Hematopoietic multipotent progenitor cell treated with erythropoietin and hydrocortisone succinate and interleukin-3 and kit ligand, for 15 days (in vitro differentiated cells): ENCODE measurements at regions not wholly inside any gene's neighbourhood (a gene's known extent, or its start where the extent isn't known, plus 50 kb on each side); places are given as distances from the start of the nearest gene placed in this dataset.
"Not testable (repeated sequence)": the region's sequence is repeated elsewhere in the genome, so short reads cannot be mapped to it uniquely, and the experiment has no call there.

Experiments
- DNase-seq: peaks from one replicate; pipeline ENCODE4 v3.0.0-alpha.2; 2015; ENCODE audit warnings: low spot score

DNA sequence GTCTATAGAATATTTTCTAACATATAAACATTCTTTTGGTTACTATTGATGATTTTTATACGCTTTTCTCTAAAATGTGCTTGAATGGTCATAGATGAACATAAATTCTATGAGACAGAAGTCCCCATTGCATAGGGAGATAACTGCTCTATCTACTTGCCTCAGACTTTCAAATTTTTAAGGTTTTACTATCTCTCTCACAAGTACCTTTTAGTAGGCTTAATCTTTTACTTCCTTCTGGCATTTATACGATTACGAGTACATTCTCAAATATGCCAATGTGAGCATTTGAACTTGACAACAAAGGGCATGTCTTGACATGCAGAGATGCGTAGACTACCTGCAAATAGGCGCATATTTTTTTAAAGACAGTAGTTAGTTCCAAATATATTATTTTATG is 935.9 kb upstream of the LRATD1 start:
- DNase-seq = no peak

DNA sequence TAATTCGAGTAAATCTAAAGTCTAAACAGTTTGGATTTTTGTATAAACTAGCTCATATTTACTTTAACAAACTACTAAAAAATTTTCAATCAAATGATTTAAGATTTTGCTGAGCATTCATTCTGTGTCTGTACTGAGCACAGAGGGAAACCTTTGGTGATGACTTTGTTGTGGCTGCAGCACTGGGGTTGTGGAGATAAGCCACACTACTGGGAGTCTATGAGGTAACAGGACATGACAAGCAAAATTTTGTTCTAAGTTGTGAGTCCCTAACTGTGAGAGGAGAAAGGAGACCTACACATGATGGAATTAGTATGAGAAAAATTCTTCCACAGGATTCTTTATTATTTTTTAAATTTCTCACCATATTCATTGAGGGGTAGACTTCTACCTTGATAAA is 933.7 kb upstream of the LRATD1 start:
- DNase-seq = no peak

DNA sequence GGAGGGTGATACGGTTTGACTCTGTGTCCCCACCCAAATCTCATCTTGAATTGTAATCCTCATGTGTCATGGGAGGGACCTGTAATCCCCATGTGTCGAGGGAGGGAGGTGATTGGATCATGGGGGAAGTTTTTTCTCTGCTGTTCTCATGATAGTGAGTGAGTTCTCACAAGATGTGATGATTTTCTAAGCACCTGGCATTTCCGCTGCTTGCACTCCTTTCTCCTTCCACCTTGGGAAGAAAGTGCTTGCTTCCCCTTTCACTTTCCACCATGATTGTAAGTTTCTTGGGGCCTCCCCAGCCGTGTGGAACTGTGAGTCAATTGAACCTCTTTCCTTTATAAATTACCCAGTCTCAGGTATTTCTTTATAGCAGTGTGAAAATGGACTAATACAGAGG is 932.6 kb upstream of the LRATD1 start:
- not testable (repeated sequence) for DNase-seq

DNA sequence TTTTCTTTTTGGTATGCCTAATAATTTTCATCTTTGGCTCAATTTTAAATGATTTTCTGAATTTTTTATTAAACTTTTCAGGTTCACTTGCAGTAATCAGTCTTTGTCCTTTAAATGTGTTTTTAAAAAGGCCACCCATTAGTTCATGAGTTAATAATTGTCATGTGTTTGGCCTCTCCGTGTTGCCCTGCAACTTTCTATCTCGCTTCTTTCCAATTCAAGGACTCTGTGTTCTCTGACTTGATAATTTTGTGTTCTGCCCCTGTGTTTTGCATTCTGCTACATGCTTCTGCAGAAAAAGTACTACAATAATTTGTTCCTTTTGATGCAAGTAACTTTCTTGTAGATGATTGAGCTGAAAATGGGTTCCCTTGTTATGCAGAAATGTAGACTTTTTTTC is 921.4 kb upstream of the LRATD1 start:
- no peak for DNase-seq

DNA sequence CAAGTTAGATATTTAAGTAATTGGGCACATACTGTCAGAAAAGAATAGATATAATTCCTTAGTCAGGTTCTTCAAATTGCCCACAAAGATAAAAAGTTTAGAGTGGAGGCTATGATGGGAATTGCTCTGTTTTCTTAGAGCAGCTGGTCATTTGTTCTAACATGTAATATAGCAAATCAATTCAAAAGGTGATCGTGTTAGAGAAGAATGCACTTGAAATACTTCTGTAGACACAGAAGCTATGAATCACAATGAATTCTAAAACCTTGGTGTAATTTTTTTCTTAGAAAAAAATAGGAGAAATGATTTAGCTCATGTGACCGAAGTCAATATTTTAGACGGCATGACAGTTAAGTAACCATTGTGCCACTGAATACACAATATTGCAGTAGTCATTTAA is 918.1 kb upstream of the LRATD1 start:
- no peak for DNase-seq

DNA sequence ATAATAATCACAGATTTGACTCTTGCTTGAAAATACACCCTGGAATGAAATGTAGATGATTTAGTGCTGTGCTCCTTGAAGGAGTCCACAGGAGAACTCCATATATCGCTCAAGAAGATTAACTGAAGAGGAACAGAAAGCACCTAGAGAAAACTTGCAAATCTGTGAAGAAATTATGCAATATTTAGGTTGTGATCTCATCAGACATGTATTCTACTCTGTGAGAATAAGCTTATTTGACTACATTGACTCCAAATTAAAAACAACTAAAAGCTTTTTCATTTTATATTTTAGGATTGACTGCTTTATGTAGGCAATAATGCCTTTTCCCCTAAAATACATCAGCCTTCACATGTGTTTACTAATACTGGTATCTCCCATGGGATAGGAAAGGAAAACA is 906.6 kb upstream of the LRATD1 start:
- DNase-seq = no peak

DNA sequence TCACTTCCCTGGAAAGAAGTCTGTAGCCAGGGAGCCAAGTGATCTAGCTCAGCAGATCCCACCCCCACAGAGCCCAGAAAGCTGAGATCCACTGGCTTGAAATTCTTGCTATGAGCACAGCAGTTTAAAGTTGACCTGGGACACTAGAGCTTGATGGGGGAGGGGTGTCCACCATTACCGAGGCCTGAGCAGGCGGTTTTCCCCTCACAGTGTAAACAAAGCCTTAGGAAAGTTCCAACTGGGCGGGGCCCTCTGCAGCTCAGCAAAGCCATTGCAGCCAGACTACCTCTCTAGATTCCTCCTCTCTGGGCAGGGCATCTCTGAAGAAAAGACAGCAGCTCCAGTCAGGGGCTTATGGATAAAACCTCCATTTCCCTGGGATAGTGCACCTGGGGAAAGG is 887.2 kb upstream of the LRATD1 start:
- no peak for DNase-seq

DNA sequence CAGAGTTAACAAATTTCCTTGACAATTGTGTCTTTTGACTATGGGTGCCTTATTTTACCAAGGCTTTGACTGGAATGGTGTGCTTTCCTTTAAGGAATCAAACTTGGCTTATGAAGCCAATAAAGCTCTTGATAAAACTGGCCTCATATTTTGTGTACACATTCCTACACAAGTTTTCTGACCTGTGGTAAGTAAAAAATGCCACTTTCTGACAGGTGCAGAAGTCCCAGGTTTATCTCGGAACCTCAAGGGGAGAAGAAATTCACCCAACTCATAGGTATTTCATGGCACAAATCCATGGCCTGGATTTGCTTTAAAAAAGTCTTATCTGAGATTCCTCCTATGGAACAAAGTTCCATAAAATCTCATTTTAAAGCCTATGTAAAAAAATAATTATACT is 880.6 kb upstream of the LRATD1 start:
- no peak for DNase-seq

DNA sequence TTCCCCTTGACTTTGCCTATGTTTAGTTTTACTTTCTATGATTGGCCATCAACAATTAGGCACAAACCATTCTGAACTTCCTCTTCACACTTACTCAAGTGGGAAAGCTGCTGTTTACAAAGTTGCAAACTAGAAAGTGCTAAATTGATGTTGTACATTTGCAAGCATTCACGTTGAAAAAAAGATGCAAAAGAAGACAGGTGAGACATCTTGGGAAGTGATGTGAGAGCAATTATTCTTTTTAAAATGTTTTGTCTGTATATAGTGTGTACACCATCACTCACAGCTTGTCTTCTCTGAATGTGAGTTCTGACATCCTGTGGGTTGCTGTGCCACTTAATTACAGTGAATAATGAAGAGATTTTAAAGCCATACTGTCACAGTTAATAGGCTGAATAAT is 874.1 kb upstream of the LRATD1 start:
- DNase-seq = no peak

DNA sequence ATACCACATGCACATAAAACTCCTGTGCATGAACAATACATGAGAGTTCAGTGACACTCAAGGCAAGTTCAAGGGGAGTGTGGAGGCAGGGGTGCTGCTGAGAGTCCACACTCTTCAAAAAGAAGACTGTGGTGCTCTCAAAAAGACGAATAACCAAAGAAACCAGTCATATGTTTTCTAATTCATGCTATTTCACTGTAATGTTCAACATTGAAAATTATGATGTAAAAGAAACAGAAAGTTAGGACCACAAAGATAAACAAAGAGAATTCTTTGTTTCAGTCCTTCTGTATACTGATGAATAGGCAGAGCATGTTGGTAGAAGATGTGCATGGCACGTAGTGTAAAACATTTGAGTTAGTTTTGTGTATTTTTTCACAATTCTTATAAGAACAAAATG is 864.2 kb upstream of the LRATD1 start:
- no peak for DNase-seq

DNA sequence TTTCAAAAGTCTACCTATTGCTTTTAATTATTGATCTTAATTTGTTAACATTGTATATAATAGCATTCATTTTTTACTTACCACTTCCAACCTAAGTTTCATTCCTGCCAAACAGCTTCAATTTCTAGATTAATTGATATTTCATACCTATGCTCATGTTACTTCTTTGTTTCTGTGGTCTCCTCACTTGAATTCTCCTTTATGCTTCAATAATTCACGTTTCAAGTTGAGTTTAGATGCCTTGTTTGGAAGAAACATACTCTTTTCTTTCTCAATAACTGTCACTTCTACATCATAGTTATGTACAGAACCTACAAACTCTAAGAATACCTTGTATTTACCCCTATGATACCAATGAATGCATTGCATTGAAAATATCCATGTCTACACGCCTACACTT is 862.2 kb upstream of the LRATD1 start:
- no peak for DNase-seq

DNA sequence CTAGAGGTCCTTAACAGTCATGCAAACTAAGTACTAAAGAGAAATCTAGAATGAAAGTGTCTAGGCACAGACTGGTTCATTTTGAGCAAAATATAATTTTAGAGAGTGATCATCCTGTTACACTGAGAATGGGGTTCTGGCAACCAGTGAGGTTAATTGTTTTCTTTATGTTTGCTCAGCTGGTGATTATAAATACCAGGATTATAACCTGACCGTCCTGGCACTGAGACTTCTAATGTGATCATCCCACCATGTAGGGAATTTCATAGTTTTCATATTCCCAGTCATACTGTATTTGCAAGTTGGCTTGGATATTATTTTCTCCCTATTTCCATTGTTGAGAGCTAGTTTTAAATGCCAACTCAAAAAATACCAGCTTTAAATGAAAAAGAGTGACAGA is 852.5 kb upstream of the LRATD1 start:
- DNase-seq = no peak

DNA sequence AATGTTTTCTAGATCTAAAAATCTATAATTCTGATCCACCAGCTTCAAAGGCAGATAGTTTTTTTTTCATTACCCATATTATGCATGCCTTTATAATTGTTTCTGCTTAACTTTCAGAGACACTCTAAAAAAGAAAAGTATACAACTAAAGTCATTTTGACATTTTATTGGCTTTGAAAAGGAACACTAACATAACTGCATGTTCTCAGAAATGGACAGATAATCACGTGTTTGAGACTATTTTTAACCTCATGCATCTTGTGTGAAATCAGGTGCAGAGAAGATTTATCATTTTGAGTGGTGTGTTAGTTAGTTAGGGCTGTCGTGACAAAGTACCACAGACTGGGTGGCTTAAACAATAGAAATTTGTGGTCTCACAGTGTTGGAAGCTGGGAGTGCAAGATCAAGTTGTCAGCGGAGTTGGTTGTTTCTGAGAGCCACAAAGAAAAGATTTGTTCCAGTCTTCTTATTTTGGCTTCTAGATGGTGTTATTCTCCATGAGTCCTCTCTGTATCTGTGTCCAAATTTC is 841.4 kb upstream of the LRATD1 start:
- no peak for DNase-seq

DNA sequence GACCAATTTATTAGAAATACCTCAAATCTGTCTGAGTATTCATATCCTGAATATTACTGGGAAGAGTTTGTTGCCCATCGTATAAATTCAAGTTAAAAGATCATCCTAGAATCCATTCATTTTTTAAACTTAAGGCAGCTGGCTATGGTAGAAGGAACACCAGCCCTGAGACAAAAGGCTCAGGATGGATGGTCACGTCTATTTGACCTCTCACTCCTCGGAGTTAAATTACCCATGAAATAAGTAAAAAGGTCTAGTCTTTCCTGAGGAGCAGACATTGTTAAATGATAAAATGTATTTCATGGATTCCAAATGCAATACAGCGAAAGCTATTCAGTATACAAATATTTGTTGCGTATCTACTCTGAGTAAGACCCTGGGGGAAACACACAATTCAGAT is 826.0 kb upstream of the LRATD1 start:
- DNase-seq = no peak

DNA sequence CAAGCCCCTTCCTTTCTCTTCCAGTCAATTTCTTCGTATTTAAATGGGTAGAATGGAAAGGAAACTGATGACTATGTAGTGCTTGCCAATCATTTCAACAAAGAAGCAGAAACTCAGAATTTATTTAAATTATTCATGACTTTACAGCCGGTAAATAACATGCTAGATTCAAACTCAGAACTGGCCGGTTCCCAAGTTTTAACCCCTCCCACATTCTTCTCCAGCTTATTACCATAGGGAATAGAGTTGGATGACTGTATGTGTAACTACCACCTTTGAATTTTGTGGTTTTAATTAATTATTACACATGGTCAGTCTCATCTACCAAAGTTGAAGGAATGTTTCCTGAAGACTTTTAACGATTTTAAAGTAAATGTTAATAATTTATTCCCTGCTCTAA is 819.3 kb upstream of the LRATD1 start:
- DNase-seq = no peak

DNA sequence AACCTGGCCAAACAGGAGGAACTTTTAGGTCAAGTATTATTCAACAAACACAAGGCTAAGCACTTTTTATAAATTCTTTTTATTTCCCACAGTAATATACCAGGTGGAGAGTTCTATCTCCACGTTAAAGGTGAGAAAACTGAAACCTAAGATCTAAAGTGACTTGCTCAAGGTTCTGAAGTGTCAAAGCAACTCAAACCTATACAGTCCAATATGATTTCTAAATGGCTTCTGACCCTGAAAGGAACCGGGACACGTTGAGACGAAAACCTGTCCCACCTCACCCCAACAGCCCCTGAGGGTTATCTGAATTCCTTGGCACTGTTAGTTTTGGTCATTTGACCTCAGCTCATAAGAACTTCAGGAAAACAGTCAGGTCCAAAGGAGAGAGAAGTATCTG is 814.5 kb upstream of the LRATD1 start:
- DNase-seq = no peak

DNA sequence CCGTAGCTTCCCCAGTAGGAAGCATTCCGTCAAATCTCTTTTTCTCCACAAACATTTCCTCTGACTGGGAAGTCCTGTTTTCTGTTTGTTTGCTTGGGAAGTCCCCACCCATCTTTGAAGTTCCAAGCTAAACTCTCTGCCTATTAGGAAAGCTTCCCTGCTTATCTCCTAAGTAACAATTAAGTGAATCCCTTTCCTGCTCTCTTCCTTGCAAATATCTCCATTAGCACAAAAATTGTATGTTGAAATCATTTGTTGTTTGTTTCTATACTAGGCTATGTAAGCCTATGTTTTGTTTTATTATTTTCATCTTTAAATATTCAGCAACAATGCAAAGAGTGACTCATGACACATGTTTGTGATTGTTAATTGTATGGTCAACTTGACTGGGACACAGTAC is 812.6 kb upstream of the LRATD1 start:
- no peak for DNase-seq

DNA sequence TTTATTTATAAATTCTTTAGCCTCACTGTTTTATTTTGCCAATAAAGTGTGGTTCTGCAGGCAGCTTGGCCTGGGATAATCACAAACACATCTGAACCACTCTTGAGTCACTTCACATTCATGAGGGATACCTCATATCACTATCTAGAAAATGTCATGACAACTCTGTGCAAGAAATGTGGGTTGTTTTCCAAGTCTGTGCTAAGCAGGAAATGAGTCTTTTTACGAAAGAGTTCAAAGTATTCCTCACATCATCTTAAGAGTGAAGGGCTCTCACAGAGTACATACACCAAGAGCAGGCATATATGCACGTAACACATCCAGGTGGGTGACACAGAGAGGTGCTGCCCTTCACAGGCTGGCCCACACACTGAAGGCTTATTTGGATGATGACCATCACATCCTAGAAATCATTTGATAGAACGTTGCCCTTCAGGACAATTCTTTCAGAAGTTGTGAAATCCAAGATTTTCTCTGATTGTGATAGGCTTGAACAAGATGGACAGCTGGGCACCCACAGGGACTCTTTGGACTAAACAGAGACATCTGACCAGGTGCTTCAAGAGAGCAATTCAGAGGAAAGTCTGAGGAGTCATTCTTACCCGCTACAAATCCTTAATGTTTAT is 811.1 kb upstream of the LRATD1 start:
- no peak for DNase-seq

DNA sequence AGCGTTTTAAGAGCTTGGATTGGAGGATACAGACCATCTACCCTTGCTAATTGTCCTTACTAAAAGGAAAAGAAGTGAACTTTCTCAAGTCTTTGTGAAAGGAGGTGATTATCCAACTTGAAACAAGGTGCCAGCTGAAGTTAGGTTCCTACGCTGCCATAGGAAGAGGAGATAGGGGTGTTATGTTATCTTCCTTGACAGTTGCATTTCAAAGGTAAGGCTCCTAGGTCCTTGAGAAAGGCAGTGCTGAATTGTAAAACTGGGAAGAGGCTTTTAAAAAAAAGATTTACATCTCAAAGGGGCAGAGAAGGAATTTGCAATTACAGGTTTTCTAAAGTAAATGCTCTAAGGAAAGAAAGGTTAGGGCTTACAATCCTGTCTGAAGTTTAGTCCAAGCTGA is 810.2 kb upstream of the LRATD1 start:
- DNase-seq = no peak

DNA sequence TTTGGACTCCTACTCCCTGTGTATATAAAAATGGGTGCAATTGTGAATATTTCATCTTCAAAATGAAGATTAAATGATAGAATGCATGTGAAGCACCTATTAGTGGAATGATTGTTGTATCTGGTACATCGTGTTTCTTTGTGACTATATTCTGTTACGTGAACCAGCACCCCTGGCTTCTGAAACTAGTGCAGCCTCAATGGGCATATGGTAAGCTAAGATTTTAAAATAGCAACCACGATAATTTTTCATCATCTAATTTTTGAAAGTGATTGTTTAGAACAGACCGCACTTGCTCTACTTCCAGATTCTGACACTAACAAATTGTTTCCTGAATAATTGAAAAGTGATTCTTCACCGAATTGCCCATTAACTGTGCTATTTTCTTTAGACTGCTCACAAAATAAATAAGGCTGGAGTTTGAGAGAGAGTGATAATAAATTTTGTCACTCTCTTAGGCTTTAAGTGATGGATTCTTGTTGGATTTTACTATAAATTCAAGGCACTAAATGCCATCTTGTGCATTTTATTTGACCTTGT is 806.1 kb upstream of the LRATD1 start:
- DNase-seq = no peak

DNA sequence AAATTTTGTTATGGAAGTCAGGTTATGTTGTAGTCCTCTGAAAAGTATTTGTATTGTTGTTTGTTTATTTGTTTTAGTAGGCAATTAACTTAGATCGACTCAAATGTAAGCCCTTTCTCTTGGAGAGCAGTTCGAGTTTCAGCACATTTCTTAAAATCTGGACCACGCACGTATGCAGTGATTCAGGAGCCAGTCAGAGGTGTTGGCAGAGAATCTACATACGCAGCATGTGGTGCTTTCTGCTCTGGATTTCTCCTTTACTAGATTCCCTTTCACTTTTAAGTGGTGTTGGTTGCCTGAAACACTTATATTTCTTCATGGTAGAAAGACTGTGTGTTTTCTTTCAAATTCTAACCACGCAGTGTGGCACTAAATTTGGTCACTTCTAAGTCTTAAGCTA is 773.9 kb upstream of the LRATD1 start:
- DNase-seq = no peak

DNA sequence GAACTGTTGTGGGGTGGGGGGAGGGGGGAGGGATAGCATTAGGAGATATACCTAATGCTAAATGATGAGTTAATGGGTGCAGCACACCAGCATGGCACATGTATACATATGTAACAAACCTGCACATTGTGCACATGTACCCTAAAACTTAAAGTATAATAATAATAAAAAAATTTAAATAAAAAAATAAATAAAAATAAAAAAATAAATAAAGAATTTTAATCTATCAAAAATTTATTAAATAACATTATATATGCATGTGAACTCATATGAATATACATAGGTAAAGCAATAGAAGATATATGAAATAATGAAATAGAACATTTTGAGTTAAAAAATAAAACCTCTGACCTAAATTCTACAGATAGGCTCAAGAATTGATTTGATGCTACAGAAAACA is 764.2 kb upstream of the LRATD1 start:
- DNase-seq = not testable (repeated sequence)

DNA sequence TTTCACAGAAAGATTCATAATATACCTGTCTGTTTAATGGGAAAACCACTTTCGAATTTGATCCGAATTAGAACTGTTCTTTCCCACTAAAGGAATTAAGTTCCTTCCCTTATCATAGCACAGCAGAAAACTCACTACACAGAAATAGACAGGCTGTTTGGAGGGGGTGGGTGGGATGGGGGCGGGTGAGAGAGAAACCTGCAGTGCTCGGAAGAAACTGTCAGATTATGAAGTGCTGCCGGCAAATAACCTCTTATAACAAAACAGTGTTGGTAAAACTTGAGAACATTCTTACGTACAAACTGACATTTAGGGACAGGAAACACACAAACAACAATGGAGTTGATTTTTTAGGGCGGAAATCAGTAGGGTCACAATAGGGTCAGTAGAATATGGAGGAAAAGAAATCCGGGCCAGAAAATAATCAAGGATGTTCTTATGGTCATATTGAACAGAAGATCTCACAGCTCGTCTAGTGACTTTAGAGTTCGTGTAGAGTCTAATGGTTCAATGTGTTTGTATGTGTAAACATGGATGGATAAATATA is 756.0 kb upstream of the LRATD1 start:
- DNase-seq = no peak

DNA sequence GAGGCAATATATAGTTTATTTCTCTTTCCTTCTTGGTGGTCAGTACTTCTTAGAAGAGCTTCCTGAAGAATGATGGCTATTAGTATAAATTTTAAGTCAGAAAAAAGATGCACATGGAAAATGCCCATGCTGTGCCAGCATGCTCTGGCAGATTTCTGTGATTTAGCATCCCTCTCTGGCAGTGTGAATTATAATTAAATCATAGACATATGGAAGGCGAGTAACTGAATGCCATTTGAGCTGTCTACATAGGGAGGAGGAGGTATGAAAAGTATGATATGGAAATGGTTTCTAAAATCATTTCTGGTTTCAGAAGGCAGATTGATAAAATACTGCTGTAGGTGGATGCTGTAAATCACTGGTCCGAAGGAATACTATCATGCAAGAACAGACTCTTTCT is 754.9 kb upstream of the LRATD1 start:
- no peak for DNase-seq
